ENCODE measurements at regions not wholly inside any gene's neighbourhood (a gene's known extent, or its start where the extent isn't known, plus 50 kb on each side); places are given as distances from the start of the nearest gene placed in this dataset.

GRCh38 chr21:35764586-35764985 is 295.7 kb downstream of the SETD4 start:
- Histone ChIP-seq H3K36me3 (replicated peaks; ENCODE audit: control insufficient read depth, insufficient read depth, low read length) (no peaks in the 10 kb centered on the region), H3K4me3 (ENCODE audit: insufficient read depth, low read depth, low read length) (no peak overlapping the region), H3K27me3 (ENCODE audit: control insufficient read depth, insufficient read depth, low read length) (no peaks in the 10 kb centered on the region)
- DNase-seq: no peak

DNA sequence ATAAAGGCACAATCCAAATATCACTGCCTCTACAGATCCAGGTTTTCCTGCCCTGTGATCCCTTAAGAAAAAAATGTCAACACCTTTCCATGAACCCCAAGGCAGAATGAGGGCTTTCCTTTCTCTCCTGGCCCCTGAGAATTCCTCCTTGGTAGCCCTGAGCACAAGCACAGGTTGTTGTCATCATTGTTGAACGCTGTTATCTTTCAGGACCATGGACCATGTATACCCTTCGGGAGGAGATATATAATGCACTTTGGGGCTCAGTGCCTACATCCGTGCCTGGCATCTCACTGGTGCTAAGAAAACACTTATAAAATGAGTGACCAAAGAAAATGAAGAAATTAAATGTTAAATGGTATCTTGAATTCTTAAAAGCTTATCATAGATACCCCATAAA is 296.2 kb downstream of the SETD4 start:
- DNase-seq: no peak
- Histone ChIP-seq H3K36me3 (replicated peaks; ENCODE audit: control insufficient read depth, insufficient read depth, low read length) (no peaks in the 10 kb centered on the region), H3K27me3 (ENCODE audit: control insufficient read depth, insufficient read depth, low read length) (no peaks in the 10 kb centered on the region), H3K4me3 (ENCODE audit: insufficient read depth, low read depth, low read length) (no peak overlapping the region)

- no peak for DNase-seq
- Histone ChIP-seq H3K4me3 (ENCODE audit: insufficient read depth, low read depth, low read length) (no peak overlapping the region), H3K27me3 (ENCODE audit: control insufficient read depth, insufficient read depth, low read length) (no peaks in the 10 kb centered on the region; the same call in 1 of the 2 replicates), H3K36me3 (replicated peaks; ENCODE audit: control insufficient read depth, insufficient read depth, low read length) (no peaks in the 10 kb centered on the region)
Observed at GRCh38 chr21:35754583-35754982, 305.7 kb downstream of the SETD4 start.

GRCh38 chr21:35753308-35753707 is 307.0 kb downstream of the SETD4 start:
- Histone ChIP-seq H3K36me3 (replicated peaks; ENCODE audit: control insufficient read depth, insufficient read depth, low read length) (no peaks in the 10 kb centered on the region), H3K4me3 (ENCODE audit: insufficient read depth, low read depth, low read length) (no peak overlapping the region), H3K27me3 (ENCODE audit: control insufficient read depth, insufficient read depth, low read length) (no peaks in the 10 kb centered on the region; the same call in 1 of the 2 replicates)
- peak; percentile 7 for DNase-seq

DNA sequence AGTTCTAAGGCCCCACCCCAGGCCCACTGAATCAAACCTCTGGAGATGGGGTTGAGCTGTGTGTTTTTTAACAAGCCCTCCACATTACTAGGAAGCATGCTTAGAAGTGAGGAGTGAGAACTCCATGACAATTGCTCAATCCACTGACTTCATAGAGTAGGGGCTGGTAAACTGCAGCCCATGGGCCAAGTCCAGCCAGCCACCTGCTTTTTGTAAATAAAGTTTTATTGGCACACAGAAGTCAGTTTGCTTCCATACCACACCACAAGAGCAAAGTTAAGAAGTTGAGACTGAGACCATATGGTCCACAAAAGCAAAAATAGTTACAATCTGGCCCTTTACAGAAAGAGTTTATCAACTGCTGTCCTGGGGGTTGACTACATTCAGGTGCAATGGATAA is 309.2 kb downstream of the SETD4 start:
- Histone ChIP-seq H3K4me3 (ENCODE audit: insufficient read depth, low read depth, low read length) (no peak overlapping the region), H3K27me3 (ENCODE audit: control insufficient read depth, insufficient read depth, low read length) (no peaks in the 10 kb centered on the region; the same call in 1 of the 2 replicates)
- DNase-seq: no peak

GRCh38 chr21:35749904-35750303 is 310.4 kb downstream of the SETD4 start:
- H3K36me3 ChIP-seq (replicated peaks; ENCODE audit: control insufficient read depth, insufficient read depth, low read length): no peaks in the 10 kb centered on the region
- DNase-seq: no peak
- H3K4me3 ChIP-seq (ENCODE audit: insufficient read depth, low read depth, low read length): no peak overlapping the region
- no peaks in the 10 kb centered on the region; the same call in 1 of the 2 replicates for H3K27me3 ChIP-seq (ENCODE audit: control insufficient read depth, insufficient read depth, low read length)

More for the DNA sequence above, 309.2 kb downstream of the SETD4 start:
- H3K36me3 ChIP-seq (replicated peaks; ENCODE audit: control insufficient read depth, insufficient read depth, low read length): no peaks in the 10 kb centered on the region

- Histone ChIP-seq H3K27me3 (ENCODE audit: control insufficient read depth, insufficient read depth, low read length) (no peaks in the 10 kb centered on the region; the same call in 1 of the 2 replicates), H3K36me3 (replicated peaks; ENCODE audit: control insufficient read depth, insufficient read depth, low read length) (no peaks in the 10 kb centered on the region), H3K4me3 (ENCODE audit: insufficient read depth, low read depth, low read length) (no peak overlapping the region)
- no peak for DNase-seq
Observed at GRCh38 chr21:35748678-35749314, 311.5 kb downstream of the SETD4 start.

- no peaks in the 10 kb centered on the region for H3K36me3 ChIP-seq (replicated peaks; ENCODE audit: control insufficient read depth, insufficient read depth, low read length)
- no peak for DNase-seq
- no peak overlapping the region for H3K4me3 ChIP-seq (ENCODE audit: insufficient read depth, low read depth, low read length)
- no peaks in the 10 kb centered on the region for H3K27me3 ChIP-seq (ENCODE audit: control insufficient read depth, insufficient read depth, low read length)
Observed at GRCh38 chr21:35743571-35743970, 316.8 kb downstream of the SETD4 start.

DNA sequence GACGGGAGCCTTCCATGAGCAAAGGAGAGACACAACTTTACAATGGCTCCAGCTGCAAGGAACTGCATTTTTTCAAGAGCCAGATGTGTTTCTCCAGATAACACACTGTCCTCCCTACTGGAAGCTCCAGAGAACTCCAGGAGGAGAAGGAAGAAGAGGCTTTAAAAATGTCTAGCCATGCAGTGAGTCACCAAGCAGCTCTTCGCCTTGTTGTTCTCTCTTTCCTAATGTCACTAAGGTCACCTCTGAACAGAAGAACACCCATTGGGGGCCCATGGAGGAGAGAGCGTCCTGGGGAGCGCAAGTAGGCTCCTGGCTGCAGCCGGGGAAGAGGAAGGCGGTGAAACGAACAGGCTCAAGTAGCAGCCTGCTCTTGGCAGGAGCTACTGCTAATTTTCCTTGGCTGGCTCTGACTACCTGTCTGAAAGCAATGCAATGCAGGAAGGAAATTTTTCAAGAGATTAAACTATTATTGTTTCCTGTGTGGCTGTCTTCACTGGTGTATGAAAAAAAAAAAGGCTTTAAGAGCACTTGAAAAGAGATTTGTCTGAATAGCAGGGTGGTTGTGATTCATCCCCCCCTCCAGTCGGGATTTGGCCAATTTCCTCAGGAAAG is 321.9 kb downstream of the SETD4 start:
- H3K4me3 ChIP-seq (ENCODE audit: insufficient read depth, low read depth, low read length): no peak overlapping the region
- no peak for DNase-seq
- H3K36me3 ChIP-seq (replicated peaks; ENCODE audit: control insufficient read depth, insufficient read depth, low read length): no peaks in the 10 kb centered on the region
- H3K27me3 ChIP-seq (ENCODE audit: control insufficient read depth, insufficient read depth, low read length): no peaks in the 10 kb centered on the region

DNA sequence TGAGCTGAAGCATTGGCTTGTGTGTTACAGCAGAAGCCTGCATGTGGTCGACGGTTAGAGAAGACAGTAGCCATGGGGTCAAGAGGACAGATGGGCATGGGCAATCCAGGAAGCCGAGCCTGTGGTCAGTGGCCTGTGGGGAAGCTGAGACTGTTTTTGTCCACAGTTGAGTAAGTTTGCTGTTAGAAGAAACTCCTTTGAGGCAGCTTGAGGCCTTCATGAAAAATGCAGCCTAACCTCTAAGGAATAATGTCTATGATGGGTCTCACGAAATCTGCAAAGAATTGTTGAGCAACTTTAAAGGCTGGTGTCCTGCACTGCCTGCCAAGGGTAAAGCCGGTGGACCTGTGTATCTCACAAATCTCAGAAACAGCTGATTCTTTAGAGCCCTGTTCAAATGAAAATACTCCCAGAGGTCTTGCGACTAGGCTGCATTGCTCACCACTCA is 322.4 kb downstream of the SETD4 start:
- H3K36me3 ChIP-seq (replicated peaks; ENCODE audit: control insufficient read depth, insufficient read depth, low read length): no peaks in the 10 kb centered on the region
- no peak for DNase-seq
- H3K4me3 ChIP-seq (ENCODE audit: insufficient read depth, low read depth, low read length): no peak overlapping the region
- no peaks in the 10 kb centered on the region for H3K27me3 ChIP-seq (ENCODE audit: control insufficient read depth, insufficient read depth, low read length)

DNA sequence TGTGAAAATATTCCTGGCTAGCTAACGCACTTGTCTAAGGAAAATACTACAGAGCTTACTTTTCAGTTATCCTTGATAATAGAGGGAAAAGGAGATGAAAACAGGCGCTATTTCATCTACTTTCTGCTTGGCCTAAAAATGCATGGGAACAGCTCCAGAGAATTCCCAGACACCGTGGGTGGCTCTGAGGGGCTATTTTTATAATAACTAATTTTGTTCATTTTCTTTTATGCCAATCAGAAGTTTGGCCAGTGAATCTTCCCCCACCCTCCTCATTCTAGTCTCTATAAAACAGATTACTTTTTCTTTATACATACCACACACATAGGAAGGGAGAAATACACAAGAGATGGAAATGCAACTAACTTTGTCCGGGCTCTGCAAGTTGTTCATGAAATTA is 322.9 kb downstream of the SETD4 start:
- Histone ChIP-seq H3K36me3 (replicated peaks; ENCODE audit: control insufficient read depth, insufficient read depth, low read length) (no peaks in the 10 kb centered on the region), H3K4me3 (ENCODE audit: insufficient read depth, low read depth, low read length) (no peak overlapping the region), H3K27me3 (ENCODE audit: control insufficient read depth, insufficient read depth, low read length) (no peaks in the 10 kb centered on the region)
- no peak for DNase-seq

DNA sequence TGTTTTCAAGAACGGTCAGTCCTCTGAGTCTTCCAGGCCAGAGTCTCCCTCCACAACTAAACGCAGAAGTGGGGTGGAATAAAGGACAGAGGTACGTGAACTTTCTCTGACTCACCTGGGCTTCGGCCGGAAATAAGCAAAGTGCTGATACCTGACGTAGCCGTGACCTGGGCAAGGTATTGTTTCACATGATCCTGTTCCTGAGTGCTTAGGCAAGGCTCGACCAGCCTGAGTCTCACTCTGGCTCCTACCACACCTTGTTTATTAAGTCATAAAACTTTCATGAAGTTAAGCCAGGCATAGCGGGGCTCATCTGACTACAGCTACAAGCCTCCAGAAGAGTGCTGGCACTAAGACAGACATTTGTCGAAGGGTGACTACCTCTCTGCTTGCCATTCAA is 327.5 kb downstream of the SETD4 start:
- Histone ChIP-seq H3K36me3 (replicated peaks; ENCODE audit: control insufficient read depth, insufficient read depth, low read length) (no peaks in the 10 kb centered on the region), H3K4me3 (ENCODE audit: insufficient read depth, low read depth, low read length) (no peak overlapping the region), H3K27me3 (ENCODE audit: control insufficient read depth, insufficient read depth, low read length) (no peaks in the 10 kb centered on the region)
- DNase-seq: no peak

DNA sequence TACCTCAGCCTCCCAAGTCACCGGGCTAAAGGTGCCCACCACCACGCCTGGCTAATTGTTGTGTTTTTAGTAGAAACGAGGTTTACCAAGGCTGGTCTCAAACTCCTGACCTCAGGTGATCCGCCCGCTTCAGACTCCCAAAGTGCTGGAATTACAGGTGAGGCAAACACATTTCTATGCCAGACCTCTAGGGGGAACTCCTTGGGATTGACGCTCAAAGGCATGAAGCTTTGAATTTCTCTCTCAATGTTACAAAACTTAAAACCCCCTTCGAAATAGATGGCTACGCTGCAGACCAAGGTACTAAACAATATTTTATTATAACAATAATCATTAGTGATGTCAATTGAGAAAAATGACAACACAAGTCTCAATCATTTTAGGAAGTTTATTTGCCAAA is 330.0 kb downstream of the SETD4 start:
- H3K4me3 ChIP-seq (ENCODE audit: insufficient read depth, low read depth, low read length): no peak overlapping the region
- peak; percentile 10 for DNase-seq
- no peaks in the 10 kb centered on the region for H3K27me3 ChIP-seq (ENCODE audit: control insufficient read depth, insufficient read depth, low read length)

GRCh38 chr21:35727830-35728229 is 332.5 kb downstream of the SETD4 start:
- no peak overlapping the region for H3K4me3 ChIP-seq (ENCODE audit: insufficient read depth, low read depth, low read length)
- H3K36me3 ChIP-seq (replicated peaks; ENCODE audit: control insufficient read depth, insufficient read depth, low read length): no peaks in the 10 kb centered on the region
- DNase-seq: no peak
- no peaks in the 10 kb centered on the region for H3K27me3 ChIP-seq (ENCODE audit: control insufficient read depth, insufficient read depth, low read length)

More for the DNA sequence above, 330.0 kb downstream of the SETD4 start:
- no peaks in the 10 kb centered on the region for H3K36me3 ChIP-seq (replicated peaks; ENCODE audit: control insufficient read depth, insufficient read depth, low read length)

- no peak for DNase-seq
- Histone ChIP-seq H3K36me3 (replicated peaks; ENCODE audit: control insufficient read depth, insufficient read depth, low read length) (no peaks in the 10 kb centered on the region), H3K27me3 (ENCODE audit: control insufficient read depth, insufficient read depth, low read length) (no peaks in the 10 kb centered on the region; the same call in 1 of the 2 replicates), H3K4me3 (ENCODE audit: insufficient read depth, low read depth, low read length) (no peak overlapping the region)
Observed at GRCh38 chr21:35724156-35724555, 336.2 kb downstream of the SETD4 start.
